Gastroesophageal sphincter (tissue), 4 donors: ENCODE measurements at regions not wholly inside any gene's neighbourhood (a gene's known extent, or its start where the extent isn't known, plus 50 kb on each side); places are given as distances from the start of the nearest gene placed in this dataset.

Source experiments
- ATAC-seq: fragments of 150-250 bp; one replicate; pipeline ENCODE4 v1.9.1; 2016; ENCODE audit warnings: mild to moderate bottlenecking, moderate library complexity
- H3K27ac ChIP-seq, 4 donors: fragments of 200-600 bp; sonication (generic) in 3 of 4; 1 replicate in 3 of 4; 2 replicates in 1 of 4; pipeline ENCODE4 v1.5.1; 2016 to 2019
- H3K27me3 ChIP-seq: fragments of 200-600 bp; sonication (generic); one replicate; pipeline ENCODE4 v1.5.1; 2019
- H3K36me3 ChIP-seq, 2 donors: fragments of 200-600 bp; sonication (generic); one replicate each; pipeline ENCODE4 v1.5.1; 2019; ENCODE audit warnings: control low read depth in 1 of 2
- H3K4me1 ChIP-seq, 3 donors: fragments of 200-600 bp; sonication (generic); 1 replicate in 2 of 3; 2 replicates in 1 of 3; pipeline ENCODE4 v1.5.1; 2016 to 2019; ENCODE audit warnings: control low read depth in 2 of 3
- H3K4me3 ChIP-seq, 2 donors: fragments of 200-600 bp; sonication (generic); one replicate each; pipeline ENCODE4 v1.5.1; 2019; ENCODE audit warnings: mild to moderate bottlenecking in 1 of 2, moderate library complexity in 1 of 2
- H3K9me3 ChIP-seq, 3 donors: fragments of 200-600 bp; sonication (generic); one replicate each; pipeline ENCODE4 v1.5.1; 2017 to 2019; ENCODE audit warnings: control low read depth in 2 of 3
- EP300 ChIP-seq: sonication (generic); formaldehyde crosslinking; IDR thresholded peaks from one replicate; pipeline ENCODE4 v1.6.1; 2017; ENCODE audit warnings: antibody characterized with exemption, mild to moderate bottlenecking
- POLR2A ChIP-seq, 2 donors: fragments of 450-650 bp; IDR thresholded peaks; one replicate each; pipeline ENCODE4 v1.6.1; 2017; ENCODE audit warnings: antibody characterized with exemption in 2 of 2, mild to moderate bottlenecking in 2 of 2, moderate library complexity in 1 of 2
- POLR2AphosphoS5 ChIP-seq: sonication (generic); formaldehyde crosslinking; IDR thresholded peaks from one replicate; pipeline ENCODE4 v1.6.1; 2017; ENCODE audit warnings: antibody characterized with exemption
- WGBS, 2 donors: methylation state at CpG; one replicate each; pipeline ENCODE4 v1.1.5; 2018; ENCODE audit warnings: low coverage in 1 of 2; 5-methylcytosine and 5-hydroxymethylcytosine counted together
- TF ChIP-seq, protein P1 (sequence below), 4 experiments: fragments of 200-600 bp in 2 of 4; fragments of 450-650 bp in 2 of 4; sonication (generic) in 1 of 4; IDR thresholded peaks; one replicate each; pipeline ENCODE4 v1.5.1; 2017 to 2019; ENCODE audit warnings: antibody characterized with exemption in 4 of 4, mild to moderate bottlenecking in 2 of 4, moderate library complexity in 2 of 4

- no peaks in the 10 kb centered on the region for H3K27me3 ChIP-seq
- WGBS, 2 donors: 79 to 89% methylated on average over 3 to 9 of the region's 9 CpGs
- no peak overlapping the region for H3K27ac ChIP-seq
- no peaks in the 10 kb centered on the region for H3K9me3 ChIP-seq
- no peaks in the 10 kb centered on the region for H3K4me1 ChIP-seq
- no peak overlapping the region for H3K4me3 ChIP-seq
- TF ChIP-seq, protein P1, sequence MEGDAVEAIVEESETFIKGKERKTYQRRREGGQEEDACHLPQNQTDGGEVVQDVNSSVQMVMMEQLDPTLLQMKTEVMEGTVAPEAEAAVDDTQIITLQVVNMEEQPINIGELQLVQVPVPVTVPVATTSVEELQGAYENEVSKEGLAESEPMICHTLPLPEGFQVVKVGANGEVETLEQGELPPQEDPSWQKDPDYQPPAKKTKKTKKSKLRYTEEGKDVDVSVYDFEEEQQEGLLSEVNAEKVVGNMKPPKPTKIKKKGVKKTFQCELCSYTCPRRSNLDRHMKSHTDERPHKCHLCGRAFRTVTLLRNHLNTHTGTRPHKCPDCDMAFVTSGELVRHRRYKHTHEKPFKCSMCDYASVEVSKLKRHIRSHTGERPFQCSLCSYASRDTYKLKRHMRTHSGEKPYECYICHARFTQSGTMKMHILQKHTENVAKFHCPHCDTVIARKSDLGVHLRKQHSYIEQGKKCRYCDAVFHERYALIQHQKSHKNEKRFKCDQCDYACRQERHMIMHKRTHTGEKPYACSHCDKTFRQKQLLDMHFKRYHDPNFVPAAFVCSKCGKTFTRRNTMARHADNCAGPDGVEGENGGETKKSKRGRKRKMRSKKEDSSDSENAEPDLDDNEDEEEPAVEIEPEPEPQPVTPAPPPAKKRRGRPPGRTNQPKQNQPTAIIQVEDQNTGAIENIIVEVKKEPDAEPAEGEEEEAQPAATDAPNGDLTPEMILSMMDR (IDR thresholded peaks at IDR 0.05): no peak
- no peak for TF ChIP-seq POLR2A (IDR thresholded peaks at IDR 0.05)
- TF ChIP-seq EP300: no peak
- no peak for TF ChIP-seq POLR2AphosphoS5
- no peak for ATAC-seq
- no peaks in the 10 kb centered on the region for H3K36me3 ChIP-seq
These were observed 164.6 kb downstream of the PLPP3 start for GRCh38 chr1:56414728-56415224.

DNA sequence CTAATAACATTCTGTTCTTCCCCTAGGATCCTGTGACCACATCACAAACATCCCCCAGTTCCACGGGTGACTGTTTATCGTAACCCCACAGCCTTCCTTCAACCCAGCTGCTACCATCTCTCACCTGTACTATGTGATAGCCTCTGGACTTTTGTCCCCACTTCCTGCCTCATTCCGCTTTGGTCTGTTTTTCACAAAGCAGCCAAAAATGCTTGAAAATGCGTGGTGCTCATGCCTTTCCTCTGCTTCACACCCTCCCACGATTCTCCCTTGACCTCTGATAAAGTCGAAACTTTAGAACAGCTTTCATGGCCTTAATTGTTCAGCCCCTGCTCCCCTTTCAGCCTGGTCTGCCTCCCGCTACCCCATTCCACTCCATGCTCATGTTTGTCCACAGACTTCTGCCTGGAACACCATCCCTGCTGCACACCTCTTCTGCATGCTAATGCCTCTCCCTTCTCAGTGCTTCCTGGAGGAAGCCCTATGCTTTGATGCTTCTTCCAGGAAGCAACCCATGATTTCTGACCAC lies 165.6 kb downstream of the PLPP3 start:
- no peak for ATAC-seq
- TF ChIP-seq POLR2AphosphoS5 (no peak), POLR2A (IDR thresholded peaks at IDR 0.05) (no peak), EP300 (no peak)
- TF ChIP-seq, protein P1 (IDR thresholded peaks at IDR 0.05): no peak
- 71 to 86% methylated on average over 6 to 7 of the region's 7 CpGs for WGBS, 2 donors
- no peak overlapping the region for H3K27ac ChIP-seq
- no peak overlapping the region for H3K4me3 ChIP-seq
- no peaks in the 10 kb centered on the region for H3K36me3 ChIP-seq
- no peaks in the 10 kb centered on the region for H3K27me3 ChIP-seq
- no peaks in the 10 kb centered on the region for H3K4me1 ChIP-seq
- H3K9me3 ChIP-seq: no peaks in the 10 kb centered on the region

DNA sequence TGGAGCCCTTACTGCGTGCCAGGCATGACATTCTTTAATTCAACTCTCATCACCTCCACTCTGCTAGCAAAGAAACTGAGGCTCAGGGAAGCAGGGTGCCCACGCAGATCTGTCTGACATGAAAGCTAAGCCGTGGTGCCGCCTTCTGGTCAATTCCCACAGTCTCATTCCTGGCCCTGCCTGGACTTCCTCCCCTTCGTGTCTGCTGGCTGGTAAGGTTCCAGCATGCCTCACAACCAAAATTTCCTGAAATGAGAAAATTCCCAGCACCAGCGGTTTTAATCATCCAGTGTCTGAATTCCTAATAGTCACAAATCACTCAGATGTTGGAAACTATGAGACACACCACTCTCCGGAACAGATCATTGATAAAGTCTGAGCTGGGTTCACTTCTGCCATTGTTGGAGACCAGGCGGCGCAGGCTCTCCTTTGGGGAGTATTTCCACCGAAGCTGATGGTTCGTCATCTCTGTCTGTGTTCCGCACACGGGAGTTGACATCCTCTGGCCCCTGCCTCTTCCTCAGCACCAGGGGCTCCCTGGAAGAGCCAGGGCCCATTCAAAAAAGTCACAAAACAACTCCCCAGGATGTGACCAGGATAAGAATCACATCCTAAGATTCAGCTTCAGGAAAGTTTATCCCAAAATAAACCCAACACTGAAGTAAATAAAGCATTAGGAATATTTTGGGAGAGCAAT lies 167.7 kb downstream of the PLPP3 start:
- Histone ChIP-seq H3K9me3 (no peaks in the 10 kb centered on the region), H3K27ac (peak overlapping the region in 3 of 4 donors; percentile 2 to 40 (median 12)), H3K27me3 (no peaks in the 10 kb centered on the region), H3K4me1 (no peaks in the 10 kb centered on the region), H3K4me3 (no peak overlapping the region), H3K36me3 (no peaks in the 10 kb centered on the region)
- no peak for ATAC-seq
- 58 to 72% methylated on average over 3 to 6 of the region's 13 CpGs for WGBS, 2 donors
- TF ChIP-seq, protein P1 (IDR thresholded peaks at IDR 0.05): peak in 1 of 4 experiments; percentile 35
- TF ChIP-seq POLR2AphosphoS5: no peak

DNA sequence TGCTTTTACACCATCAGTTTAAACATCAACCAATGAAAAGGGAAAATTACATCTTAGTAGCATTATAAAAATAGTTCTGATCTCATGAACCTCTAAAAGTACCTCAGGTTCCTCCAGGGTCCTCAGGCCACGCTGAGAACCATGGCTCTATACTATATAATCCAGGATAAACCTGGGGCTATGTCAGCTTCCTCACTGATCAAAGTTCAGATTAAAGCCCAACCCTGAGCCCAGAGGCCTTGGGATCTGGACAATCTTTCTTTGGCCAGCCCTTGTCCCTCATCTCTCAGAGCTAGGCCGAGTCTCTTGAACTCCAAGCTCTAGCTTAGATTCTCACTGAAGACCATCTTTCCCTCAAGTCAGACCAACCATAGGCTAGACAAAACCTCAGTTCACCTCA lies 168.3 kb downstream of the PLPP3 start:
- 66 to 100% methylated on average over 1 to 2 of the region's 2 CpGs for WGBS, 2 donors
- H3K27ac ChIP-seq: peak overlapping the region in 2 of 4 donors; percentile 12 to 40
- TF ChIP-seq, protein P1 (IDR thresholded peaks at IDR 0.05): no peak
- no peak for TF ChIP-seq POLR2A (IDR thresholded peaks at IDR 0.05)
- no peak for TF ChIP-seq EP300
- no peak for TF ChIP-seq POLR2AphosphoS5
- ATAC-seq: no peak
- H3K4me1 ChIP-seq: no peaks in the 10 kb centered on the region
- H3K27me3 ChIP-seq: no peaks in the 10 kb centered on the region
- no peak overlapping the region for H3K4me3 ChIP-seq
- H3K9me3 ChIP-seq: no peaks in the 10 kb centered on the region
- no peaks in the 10 kb centered on the region for H3K36me3 ChIP-seq

DNA sequence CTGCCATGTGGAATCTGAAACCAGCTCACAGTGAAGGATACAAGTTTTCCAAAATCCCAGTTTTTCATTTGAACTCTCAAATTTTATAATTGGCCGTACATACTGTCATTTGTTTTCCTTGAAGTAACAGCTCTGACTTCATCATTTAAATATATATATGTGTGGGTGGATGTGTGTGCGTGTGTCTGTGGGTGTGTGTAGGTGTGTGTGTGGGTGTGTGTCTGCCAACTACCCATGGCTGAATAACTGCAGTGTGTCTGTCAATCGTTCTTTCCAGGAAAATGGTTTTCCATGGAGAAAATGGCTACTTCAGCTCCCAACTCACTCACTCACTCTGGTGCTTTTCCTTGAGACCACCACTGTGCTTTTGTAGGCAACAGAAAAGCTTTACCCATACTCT lies 169.0 kb downstream of the PLPP3 start:
- TF ChIP-seq, protein P1 (IDR thresholded peaks at IDR 0.05): no peak
- no peak for TF ChIP-seq POLR2AphosphoS5
- no peak for TF ChIP-seq EP300
- no peak for TF ChIP-seq POLR2A (IDR thresholded peaks at IDR 0.05)
- no peak overlapping the region for H3K27ac ChIP-seq
- ATAC-seq: no peak
- no peak overlapping the region for H3K4me3 ChIP-seq
- no peaks in the 10 kb centered on the region for H3K27me3 ChIP-seq
- 83 to 93% methylated on average over 2 to 3 of the region's 3 CpGs for WGBS, 2 donors
- no peaks in the 10 kb centered on the region for H3K36me3 ChIP-seq
- no peaks in the 10 kb centered on the region for H3K9me3 ChIP-seq
- no peaks in the 10 kb centered on the region for H3K4me1 ChIP-seq
